Subcutaneous abdominal adipose tissue (tissue), 5 donors: ENCODE measurements at regions not wholly inside any gene's neighbourhood (a gene's known extent, or its start where the extent isn't known, plus 50 kb on each side); places are given as distances from the start of the nearest gene placed in this dataset.

Experiments used
- H3K27ac ChIP-seq: one replicate; pipeline ENCODE4 v1.7.0; 2013; ENCODE audit warnings: low read depth, mild to moderate bottlenecking, inconsistent platforms, low read length, moderate library complexity
- H3K27me3 ChIP-seq, 5 donors: one replicate each; pipeline ENCODE4 v1.7.0; 2013; ENCODE audit warnings: low read length in 5 of 5, inconsistent platforms in 1 of 5; ENCODE audit not compliant: control insufficient read depth in 5 of 5, insufficient read depth in 4 of 5
- H3K36me3 ChIP-seq, 5 donors: one replicate each; pipeline ENCODE4 v1.7.0; 2013; ENCODE audit warnings: low read length in 5 of 5; ENCODE audit not compliant: control insufficient read depth in 5 of 5, insufficient read depth in 5 of 5
- H3K4me1 ChIP-seq, 5 donors: one replicate each; pipeline ENCODE4 v1.7.0; 2013; ENCODE audit warnings: low read length in 5 of 5, mild to moderate bottlenecking in 3 of 5, moderate library complexity in 1 of 5; ENCODE audit not compliant: control insufficient read depth in 5 of 5, insufficient read depth in 5 of 5
- H3K4me3 ChIP-seq, 5 donors: one replicate each; pipeline ENCODE4 v1.7.0; 2013; ENCODE audit warnings: low read length in 5 of 5, low read depth in 1 of 5
- H3K9ac ChIP-seq, 5 donors: one replicate each; pipeline ENCODE4 v1.7.0; 2013; ENCODE audit warnings: low read length in 5 of 5, mild to moderate bottlenecking in 4 of 5, moderate library complexity in 3 of 5
- H3K9me3 ChIP-seq, 5 donors: one replicate each; pipeline ENCODE4 v1.7.0; 2013; ENCODE audit warnings: low read length in 5 of 5; ENCODE audit not compliant: control insufficient read depth in 5 of 5
- donor health status: healthy.
- donor health status: healthy.
- donor health status: healthy.
- donor health status: healthy.
- donor health status: healthy.

DNA sequence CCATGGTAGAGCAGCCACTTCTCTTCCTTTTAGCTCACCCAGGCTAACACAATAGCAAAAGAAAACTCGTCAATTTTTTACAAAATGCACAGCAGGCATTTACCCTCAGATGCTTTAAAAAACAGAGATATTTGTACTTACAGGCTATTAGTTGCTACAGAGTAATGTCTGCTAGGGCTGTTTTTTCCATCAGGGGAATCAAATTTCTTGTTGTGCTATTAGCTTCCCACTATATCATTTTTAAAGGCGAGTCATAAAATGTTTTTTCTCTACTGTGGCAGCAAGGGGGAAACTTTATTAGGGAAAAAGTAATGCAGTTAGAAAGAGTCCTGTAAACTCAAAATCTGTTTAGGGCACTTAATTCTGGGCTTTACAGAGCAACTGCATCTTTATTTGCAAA, 277.9 kb upstream of the THSD7B start:
- no peaks in the 10 kb centered on the region for H3K36me3 ChIP-seq
- peaks cover 0 to 5% (median 0%) of the 10 kb centered on the region in 5 donors for H3K27me3 ChIP-seq
- H3K9me3 ChIP-seq, result peaks cover 0 to 9% (median 7%) of the 10 kb centered on the region in 5 donors
- no peaks in the 10 kb centered on the region for H3K4me1 ChIP-seq
- H3K9ac ChIP-seq, result no peak overlapping the region
- no peak overlapping the region for H3K27ac ChIP-seq
- no peak overlapping the region for H3K4me3 ChIP-seq

- Histone ChIP-seq H3K9ac (no peak overlapping the region), H3K27me3 (peaks cover 0 to 2% (median 0%) of the 10 kb centered on the region in 5 donors), H3K4me1 (peaks cover 0 to 3% (median 0%) of the 10 kb centered on the region in 5 donors), H3K4me3 (no peak overlapping the region), H3K9me3 (peaks cover 2 to 7% (median 3%) of the 10 kb centered on the region in 5 donors), H3K27ac (no peak overlapping the region), H3K36me3 (no peaks in the 10 kb centered on the region)
Measured at GRCh38 chr2:136486115-136486514, 279.2 kb upstream of the THSD7B start.

- Histone ChIP-seq H3K4me3 (no peak overlapping the region), H3K4me1 (peaks cover 0 to 3% (median 0%) of the 10 kb centered on the region in 5 donors), H3K9me3 (peaks cover 0 to 19% (median 12%) of the 10 kb centered on the region in 5 donors), H3K9ac (no peak overlapping the region), H3K36me3 (no peaks in the 10 kb centered on the region), H3K27me3 (peaks cover 0 to 4% (median 2%) of the 10 kb centered on the region in 5 donors), H3K27ac (no peak overlapping the region)
Measured at GRCh38 chr2:136482966-136483365, 282.4 kb upstream of the THSD7B start.

- Histone ChIP-seq H3K27ac (no peak overlapping the region), H3K27me3 (peaks cover 0 to 4% (median 2%) of the 10 kb centered on the region in 5 donors), H3K4me3 (no peak overlapping the region), H3K4me1 (peaks cover 0 to 3% (median 0%) of the 10 kb centered on the region in 5 donors), H3K9me3 (peaks cover 0 to 19% (median 12%) of the 10 kb centered on the region in 5 donors), H3K36me3 (no peaks in the 10 kb centered on the region), H3K9ac (no peak overlapping the region)
Measured at GRCh38 chr2:136482006-136482405, 283.3 kb upstream of the THSD7B start.

DNA sequence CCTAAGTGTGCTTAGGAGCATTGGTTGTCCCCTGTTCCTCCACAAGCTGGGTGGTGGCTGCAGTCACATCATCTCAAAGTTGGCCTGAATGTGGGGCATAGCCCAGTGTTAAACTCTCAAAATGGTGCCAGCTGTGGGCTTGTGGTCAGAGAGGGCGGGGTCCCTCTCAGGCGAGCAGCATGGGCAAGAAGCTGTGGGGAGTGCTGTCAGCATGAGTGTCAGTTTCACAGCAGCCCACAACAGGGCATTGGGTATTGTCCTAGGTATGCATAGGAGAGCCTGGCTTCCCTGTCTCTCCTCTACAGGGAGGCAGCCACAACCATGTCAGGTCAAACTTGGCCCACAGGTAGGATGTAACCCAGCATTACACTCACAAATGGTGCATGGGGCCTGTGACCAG, 285.6 kb upstream of the THSD7B start:
- Histone ChIP-seq H3K9ac (no peak overlapping the region), H3K4me3 (no peak overlapping the region), H3K27me3 (peaks cover 0 to 4% (median 2%) of the 10 kb centered on the region in 5 donors), H3K27ac (no peak overlapping the region), H3K36me3 (no peaks in the 10 kb centered on the region), H3K4me1 (peaks cover 0 to 3% (median 0%) of the 10 kb centered on the region in 5 donors), H3K9me3 (peaks cover 0 to 19% (median 12%) of the 10 kb centered on the region in 5 donors)

GRCh38 chr2:136468799-136469369, 296.5 kb upstream of the THSD7B start:
- no peaks in the 10 kb centered on the region for H3K36me3 ChIP-seq
- no peaks in the 10 kb centered on the region for H3K9me3 ChIP-seq
- H3K9ac ChIP-seq, result no peak overlapping the region
- H3K27ac ChIP-seq, result no peak overlapping the region
- H3K27me3 ChIP-seq, result peaks cover 0 to 4% (median 0%) of the 10 kb centered on the region in 5 donors
- no peaks in the 10 kb centered on the region for H3K4me1 ChIP-seq
- no peak overlapping the region for H3K4me3 ChIP-seq

DNA sequence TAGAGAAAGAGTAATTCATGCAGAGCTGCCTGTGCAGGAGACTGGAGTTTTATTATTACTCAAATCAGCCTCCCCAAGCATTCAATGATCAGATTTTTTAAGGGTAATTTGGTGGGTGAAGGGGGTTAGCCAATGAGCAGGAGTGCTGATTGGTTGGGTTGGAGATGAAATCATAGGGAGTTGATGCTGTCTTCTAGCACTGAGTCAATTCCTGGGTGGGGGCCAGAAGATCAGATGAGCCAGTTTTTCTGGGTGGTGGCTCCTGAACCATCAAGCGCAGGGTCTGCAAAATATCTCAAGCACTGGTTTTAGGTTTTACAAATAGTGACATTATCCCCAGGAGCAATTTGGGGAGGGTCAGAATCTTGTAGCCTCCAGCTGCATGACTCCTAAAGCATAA, 312.8 kb upstream of the THSD7B start:
- Histone ChIP-seq H3K36me3 (no peaks in the 10 kb centered on the region), H3K4me1 (no peaks in the 10 kb centered on the region), H3K9me3 (no peaks in the 10 kb centered on the region), H3K9ac (no peak overlapping the region), H3K4me3 (no peak overlapping the region), H3K27me3 (peaks cover 0 to 2% (median 0%) of the 10 kb centered on the region in 5 donors), H3K27ac (no peak overlapping the region)

DNA sequence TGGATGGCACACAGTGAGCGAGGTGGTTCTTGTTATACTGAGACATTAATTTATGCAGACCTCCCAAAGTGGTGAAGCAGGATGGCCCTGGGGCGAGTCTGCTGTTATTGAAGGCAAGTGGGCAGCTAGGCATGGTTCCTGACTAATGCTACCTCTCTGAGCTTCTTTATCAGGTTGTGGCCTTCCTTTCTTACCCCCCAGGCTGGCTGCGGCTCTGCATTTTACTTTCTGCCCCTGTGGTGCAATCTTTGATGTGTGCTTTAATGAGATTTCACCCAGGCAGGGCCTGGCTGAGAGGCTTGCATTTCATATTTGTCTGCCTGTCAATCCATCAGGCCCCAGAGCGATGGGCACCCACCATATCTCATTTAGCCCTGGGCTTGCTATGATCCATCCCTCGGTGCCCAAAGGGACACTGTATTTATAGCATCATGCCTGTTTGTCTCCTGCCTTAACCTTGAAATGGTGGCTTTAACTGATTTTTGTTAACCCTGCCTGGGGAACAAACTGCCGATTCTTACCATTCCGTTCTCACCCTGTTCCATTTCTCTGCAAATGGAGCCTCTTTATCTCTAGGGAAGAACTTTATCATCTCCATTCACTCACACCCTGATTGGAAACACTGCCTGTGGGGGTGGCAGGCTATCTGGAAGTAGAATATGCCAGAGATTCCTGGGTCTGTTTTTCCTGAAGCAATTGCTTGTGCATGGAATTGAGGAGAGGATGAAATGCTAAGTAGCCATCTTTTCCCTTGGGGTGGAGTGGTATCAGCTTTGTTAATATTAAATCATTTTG, 316.2 kb upstream of the THSD7B start:
- H3K36me3 ChIP-seq, result no peaks in the 10 kb centered on the region
- peaks cover 0 to 2% (median 0%) of the 10 kb centered on the region in 5 donors for H3K27me3 ChIP-seq
- H3K9ac ChIP-seq, result no peak overlapping the region
- H3K4me3 ChIP-seq, result no peak overlapping the region
- H3K4me1 ChIP-seq, result no peaks in the 10 kb centered on the region
- H3K9me3 ChIP-seq, result no peaks in the 10 kb centered on the region
- no peak overlapping the region for H3K27ac ChIP-seq

GRCh38 chr2:136448432-136448831, 316.9 kb upstream of the THSD7B start:
- H3K27me3 ChIP-seq, result peaks cover 0 to 2% (median 0%) of the 10 kb centered on the region in 5 donors
- H3K9me3 ChIP-seq, result no peaks in the 10 kb centered on the region
- H3K36me3 ChIP-seq, result no peaks in the 10 kb centered on the region
- no peak overlapping the region for H3K27ac ChIP-seq
- H3K4me1 ChIP-seq, result peaks cover 0 to under 1% (median 0%) of the 10 kb centered on the region in 5 donors
- H3K4me3 ChIP-seq, result no peak overlapping the region
- H3K9ac ChIP-seq, result no peak overlapping the region

- Histone ChIP-seq H3K4me1 (peaks cover 0 to 8% (median 0%) of the 10 kb centered on the region in 5 donors), H3K27me3 (no peaks in the 10 kb centered on the region)
Measured at GRCh38 chr2:136444323-136444722, 321.0 kb upstream of the THSD7B start.

More at GRCh38 chr2:136444323-136444722, 321.0 kb upstream of the THSD7B start:
- no peaks in the 10 kb centered on the region for H3K9me3 ChIP-seq
- H3K9ac ChIP-seq, result no peak overlapping the region
- H3K27ac ChIP-seq, result no peak overlapping the region
- H3K36me3 ChIP-seq, result no peaks in the 10 kb centered on the region
- no peak overlapping the region for H3K4me3 ChIP-seq
